ENCODE measurements at regions not wholly inside any gene's neighbourhood (a gene's known extent, or its start where the extent isn't known, plus 50 kb on each side); places are given as distances from the start of the nearest gene placed in this dataset.

DNA sequence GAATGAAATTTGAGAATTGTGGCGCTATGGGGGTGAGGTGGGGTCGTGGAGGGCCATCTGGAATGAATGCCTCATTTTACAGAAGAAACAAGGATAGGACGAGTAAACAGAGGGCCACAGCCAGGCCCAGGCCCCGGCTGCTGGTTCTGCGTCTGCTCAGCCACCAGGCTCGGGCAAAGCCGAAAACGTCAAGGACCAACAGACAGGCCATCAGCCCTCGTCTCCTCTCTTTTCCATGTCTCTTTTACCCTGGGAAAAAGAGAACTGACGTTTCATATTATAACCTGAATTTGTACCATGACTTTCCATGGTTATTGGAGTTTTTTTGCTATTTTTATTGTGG, 212.4 kb upstream of the ARID1B start:
- DNase-seq (ENCODE audit: low read depth in 2 of 3, low spot score in 2 of 3): no peak

DNA sequence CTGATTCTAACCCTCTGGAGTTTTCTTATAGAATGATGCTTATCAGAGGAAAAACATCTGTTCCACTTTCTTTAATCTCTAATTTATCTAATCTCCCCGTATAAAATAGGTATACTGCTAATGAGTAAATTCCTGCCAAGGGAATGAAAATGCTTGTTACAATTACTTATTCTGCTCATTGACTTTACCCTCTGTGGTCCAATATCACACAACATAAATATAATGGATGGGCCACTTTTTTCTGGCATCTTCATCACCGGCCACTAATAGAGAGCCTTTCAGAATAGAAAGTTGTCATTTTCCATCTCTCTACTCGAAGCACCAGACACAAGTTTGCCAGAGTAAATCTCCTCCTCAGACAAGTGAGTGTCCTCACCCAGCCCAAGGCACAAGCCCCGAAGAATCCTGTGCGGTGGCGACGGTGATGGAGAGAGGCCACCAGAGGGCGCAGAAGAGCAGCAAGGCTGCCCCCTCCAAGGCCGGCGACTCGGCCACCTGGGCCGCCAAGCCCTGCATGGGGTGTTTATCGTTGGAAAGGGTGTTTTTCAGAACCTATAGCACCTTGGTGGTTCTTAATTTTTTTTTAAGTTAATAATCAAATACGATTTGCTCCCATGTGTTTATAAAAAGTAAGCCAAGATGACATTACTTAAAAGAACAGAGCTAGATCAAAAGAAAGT, 212.9 kb upstream of the ARID1B start:
- DNase-seq (ENCODE audit: low read depth in 2 of 3, low spot score in 2 of 3): peak; percentile 42 to 77 (median 61)

DNA sequence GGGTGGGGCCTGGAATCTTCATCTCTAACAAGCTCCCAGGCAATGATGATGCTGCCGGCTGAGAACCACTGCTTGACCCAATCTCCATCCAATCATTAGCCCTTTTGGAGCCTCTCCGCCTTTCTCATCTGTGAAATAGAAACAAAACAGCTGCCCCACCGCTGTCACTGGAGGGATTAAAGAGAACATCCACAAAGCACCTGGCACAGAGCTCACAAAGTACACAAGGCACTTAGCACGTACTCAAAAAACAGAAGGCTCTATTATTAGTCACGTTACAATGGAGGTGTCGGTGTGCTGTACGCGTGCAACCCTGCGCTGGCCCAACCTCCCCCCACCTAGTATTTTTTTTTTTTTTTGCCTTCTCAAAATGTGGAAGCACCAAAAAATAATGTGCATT, 213.5 kb upstream of the ARID1B start:
- no peak for DNase-seq (ENCODE audit: low read depth in 2 of 3, low spot score in 2 of 3)

DNA sequence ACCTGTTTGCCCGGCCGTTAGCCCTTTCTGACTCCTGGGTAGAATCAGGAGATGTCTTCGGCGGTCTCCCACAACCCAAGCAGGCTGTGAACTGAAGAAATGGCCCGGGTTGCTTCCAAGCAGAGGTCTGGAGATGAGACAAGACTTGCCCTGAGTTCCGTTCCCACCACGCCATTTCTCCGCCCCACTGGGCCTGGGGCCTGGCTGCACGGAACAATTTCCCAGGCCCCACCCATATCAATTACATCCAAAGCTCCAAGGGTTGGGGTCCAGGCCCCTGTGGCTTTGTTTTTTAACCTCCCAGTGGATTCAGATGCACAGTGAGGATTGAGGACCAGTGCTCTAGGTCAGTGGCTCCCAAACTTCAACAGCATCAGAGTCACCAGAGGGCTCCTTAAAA, 214.5 kb upstream of the ARID1B start:
- DNase-seq (ENCODE audit: low read depth in 2 of 3, low spot score in 2 of 3): no peak

DNA sequence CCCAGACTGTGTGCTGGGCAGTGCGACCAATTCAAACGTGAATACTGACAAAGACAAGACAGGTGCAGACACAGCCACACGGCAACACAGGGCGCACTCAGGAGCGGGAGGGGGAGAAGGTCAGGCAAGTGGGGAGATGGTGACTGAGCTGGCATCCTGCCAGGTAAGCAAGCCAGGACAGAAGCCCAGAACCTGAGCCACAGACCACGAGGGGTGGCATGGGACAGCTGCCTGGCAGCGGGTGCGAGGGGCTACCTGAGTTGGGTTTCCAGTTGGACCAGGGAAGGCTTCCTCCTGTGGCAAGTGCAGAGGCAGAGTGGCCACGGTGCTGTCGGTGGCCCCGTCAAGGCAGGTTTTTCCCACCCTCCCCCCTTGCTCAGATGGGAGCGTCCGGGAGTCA, 215.2 kb upstream of the ARID1B start:
- DNase-seq (ENCODE audit: low read depth in 2 of 3, low spot score in 2 of 3): no peak

GRCh38 chr6:156560476-156560875, 216.7 kb upstream of the ARID1B start:
- no peak for DNase-seq (ENCODE audit: low read depth in 2 of 3, low spot score in 2 of 3)

GRCh38 chr6:156559162-156559690, 218.0 kb upstream of the ARID1B start:
- DNase-seq (ENCODE audit: low read depth in 2 of 3, low spot score in 2 of 3): no peak

DNA sequence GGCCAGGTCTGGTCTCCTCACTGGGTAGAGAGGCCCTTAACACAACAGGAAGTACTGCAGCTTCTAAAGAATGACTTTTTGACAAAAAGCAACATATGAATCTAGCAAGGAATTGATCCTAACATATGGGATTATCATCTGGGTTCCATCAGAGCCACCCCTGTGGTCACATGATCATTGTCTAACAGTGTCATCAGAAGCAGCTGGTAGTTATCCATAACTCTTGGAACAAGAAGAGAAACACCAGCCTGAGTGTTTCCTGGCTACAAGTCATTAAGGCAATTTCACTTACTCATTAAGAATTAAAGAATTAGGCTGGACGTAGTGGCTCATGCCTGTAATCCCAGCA, 219.3 kb upstream of the ARID1B start:
- DNase-seq (ENCODE audit: low read depth in 2 of 3, low spot score in 2 of 3): no peak

DNA sequence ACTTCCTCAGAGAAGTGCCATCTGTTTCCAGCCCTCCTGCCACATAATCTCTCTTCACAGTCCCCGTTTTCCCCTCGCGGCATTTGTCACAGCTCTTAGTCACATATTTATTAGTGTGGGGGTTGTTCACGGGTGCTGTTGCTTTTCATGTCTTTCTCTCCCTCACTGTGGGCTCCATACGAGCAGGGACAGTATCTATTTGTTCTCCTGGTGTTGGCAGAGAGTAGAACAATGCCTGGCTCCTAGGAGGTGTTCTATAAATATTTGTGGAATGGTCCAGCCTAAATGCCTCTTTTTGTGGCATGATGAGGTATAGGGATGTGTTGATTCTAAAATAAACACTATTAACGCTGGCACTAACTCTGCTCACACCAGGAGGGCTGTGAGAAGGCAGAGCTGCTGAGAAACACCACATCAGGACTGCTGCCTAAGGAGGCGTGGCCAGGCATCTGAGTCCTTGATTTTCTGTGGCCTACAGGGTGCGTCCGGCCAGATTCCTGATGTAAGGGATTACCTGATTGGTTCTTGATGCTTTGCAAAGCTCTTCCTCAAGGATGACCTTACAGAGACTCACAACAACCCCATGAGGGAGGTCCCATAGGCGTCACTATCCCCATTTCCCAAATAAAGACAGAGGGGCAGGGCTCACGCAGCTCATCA, 219.8 kb upstream of the ARID1B start:
- DNase-seq (ENCODE audit: low read depth in 2 of 3, low spot score in 2 of 3): no peak

GRCh38 chr6:156556811-156557210, 220.4 kb upstream of the ARID1B start:
- no peak for DNase-seq (ENCODE audit: low read depth in 2 of 3, low spot score in 2 of 3)

DNA sequence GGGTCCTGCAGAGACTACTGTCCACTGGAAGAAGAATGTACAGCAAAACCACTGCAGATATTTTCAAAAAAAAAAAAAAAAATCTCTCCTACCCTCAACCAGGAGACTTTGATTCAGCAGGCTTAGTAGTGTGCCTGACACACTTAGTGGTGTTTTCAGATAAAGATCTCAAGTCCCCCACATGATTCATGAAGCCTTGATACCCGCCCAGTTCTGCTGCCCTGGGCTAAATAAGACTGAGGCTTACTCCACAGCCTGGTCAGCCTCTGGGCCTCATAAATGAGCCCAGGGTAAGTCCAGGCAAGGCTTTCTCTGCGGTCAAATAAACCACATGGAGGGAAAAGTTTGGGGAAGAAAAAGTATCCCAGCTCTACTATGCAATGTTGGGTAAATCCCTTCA, 222.1 kb upstream of the ARID1B start:
- DNase-seq (ENCODE audit: low read depth in 2 of 3, low spot score in 2 of 3): no peak

- DNase-seq (ENCODE audit: low read depth in 2 of 3, low spot score in 2 of 3): no peak
These were observed 223.0 kb upstream of the ARID1B start for GRCh38 chr6:156554160-156554559.

GRCh38 chr6:156552849-156553248, 224.3 kb upstream of the ARID1B start:
- DNase-seq (ENCODE audit: low read depth in 2 of 3, low spot score in 2 of 3): no peak

- no peak for DNase-seq (ENCODE audit: low read depth in 2 of 3, low spot score in 2 of 3)
These were observed 226.2 kb upstream of the ARID1B start for GRCh38 chr6:156550949-156551348.

GRCh38 chr6:156545931-156546330, 231.2 kb upstream of the ARID1B start:
- no peak for DNase-seq (ENCODE audit: low read depth in 2 of 3, low spot score in 2 of 3)

DNA sequence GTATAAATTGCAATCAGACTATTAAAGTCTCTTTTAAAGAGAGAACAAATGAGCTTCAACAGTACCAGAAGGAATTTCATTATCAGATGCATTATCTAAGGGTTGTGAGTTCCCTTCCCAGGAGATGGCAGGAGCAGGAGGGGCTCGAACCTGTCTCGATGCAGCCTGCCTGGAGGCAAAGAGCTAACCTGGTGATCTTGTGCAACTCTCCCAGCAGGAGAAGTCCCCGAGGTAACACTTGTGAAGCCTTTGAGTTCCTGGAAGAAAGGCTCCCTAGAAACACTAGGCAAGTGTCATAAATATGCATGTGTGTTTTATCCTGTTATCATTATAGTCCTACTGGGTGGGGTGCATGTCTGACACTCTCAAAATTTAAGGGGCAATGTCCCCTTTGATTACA, 232.2 kb upstream of the ARID1B start:
- DNase-seq (ENCODE audit: low read depth in 2 of 3, low spot score in 2 of 3): no peak

- no peak for DNase-seq (ENCODE audit: low read depth in 2 of 3, low spot score in 2 of 3)
These were observed 233.1 kb upstream of the ARID1B start for GRCh38 chr6:156544046-156544445.

GRCh38 chr6:156543431-156543830, 233.7 kb upstream of the ARID1B start:
- no peak for DNase-seq (ENCODE audit: low read depth in 2 of 3, low spot score in 2 of 3)

- no peak for DNase-seq (ENCODE audit: low read depth in 2 of 3, low spot score in 2 of 3)
These were observed 238.1 kb upstream of the ARID1B start for GRCh38 chr6:156538875-156539660.

DNA sequence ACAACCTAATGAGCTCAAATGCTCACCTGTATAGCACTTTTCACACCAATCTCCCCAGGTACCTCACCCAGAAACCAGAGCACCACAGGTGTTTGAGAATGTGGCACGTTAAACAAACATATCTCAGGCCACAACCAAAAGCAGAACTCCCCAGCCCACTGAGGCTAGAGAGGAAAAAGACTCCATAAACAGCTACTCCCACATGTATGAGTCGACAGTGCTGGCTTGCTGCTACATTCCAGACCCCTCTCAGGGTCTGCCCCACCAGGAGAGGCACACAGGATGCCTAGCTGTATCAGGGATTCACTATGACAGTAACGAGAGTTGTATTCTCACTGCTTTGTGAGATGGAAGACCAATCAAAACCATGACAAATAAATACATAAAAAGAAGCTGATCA, 242.6 kb upstream of the ARID1B start:
- DNase-seq (ENCODE audit: low read depth in 2 of 3, low spot score in 2 of 3): no peak

DNA sequence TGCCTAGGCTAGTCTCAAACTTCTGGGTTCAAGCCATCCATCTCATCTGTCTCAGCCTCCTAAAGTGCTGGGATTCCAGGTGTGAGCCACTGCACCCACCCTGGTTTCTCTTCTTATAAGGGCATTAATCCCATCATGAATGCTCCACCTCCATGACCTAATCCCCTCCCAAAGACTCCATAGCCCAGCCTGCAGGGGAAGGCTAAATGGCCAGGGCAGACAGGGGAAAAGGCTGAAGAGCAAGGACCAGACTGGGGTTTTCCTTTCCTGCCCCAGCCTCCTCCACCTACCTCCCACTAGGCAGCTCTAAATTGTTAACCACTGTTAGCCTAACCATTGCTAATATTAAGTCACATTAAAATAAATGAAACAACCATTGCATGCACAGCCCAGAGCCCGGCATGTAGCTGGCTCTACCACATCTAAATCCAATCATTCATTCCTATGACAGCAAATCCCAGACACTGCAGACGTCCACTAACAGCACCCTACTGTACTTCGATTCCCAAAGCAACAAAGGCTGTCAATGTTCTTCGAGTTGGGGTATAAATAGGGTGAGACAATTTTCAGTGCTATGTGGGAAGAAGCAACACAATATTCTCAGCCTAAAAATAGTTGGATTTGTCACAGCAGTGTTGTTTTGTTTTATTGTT, 243.2 kb upstream of the ARID1B start:
- no peak for DNase-seq (ENCODE audit: low read depth in 2 of 3, low spot score in 2 of 3)

- no peak for DNase-seq (ENCODE audit: low read depth in 2 of 3, low spot score in 2 of 3)
These were observed 251.1 kb upstream of the ARID1B start for GRCh38 chr6:156526081-156526480.
